Neural cell (in vitro differentiated cells): ENCODE measurements at regions not wholly inside any gene's neighbourhood (a gene's known extent, or its start where the extent isn't known, plus 50 kb on each side); places are given as distances from the start of the nearest gene placed in this dataset.

ENCODE experiments used
- CTCF ChIP-seq: fragments of 450-650 bp; IDR thresholded peaks from 2 replicates; pipeline ENCODE4 v1.5.1; 2014; ENCODE audit warnings: antibody characterized with exemption, mild to moderate bottlenecking, moderate library complexity; ENCODE audit not compliant: poor library complexity, severe bottlenecking
- POLR2AphosphoS5 ChIP-seq: IDR thresholded peaks from 2 replicates; pipeline ENCODE4 v1.6.1; 2012
- RAD21 ChIP-seq: fragments of 450-650 bp; conservative IDR thresholded peaks from 2 replicates; pipeline ENCODE4 v1.6.1; 2014; ENCODE audit warnings: antibody characterized with exemption, mild to moderate bottlenecking, moderate library complexity
- SMC3 ChIP-seq: fragments of 450-650 bp; conservative IDR thresholded peaks from 2 replicates; pipeline ENCODE4 v1.6.1; 2014; ENCODE audit warnings: antibody characterized with exemption, mild to moderate bottlenecking, moderate library complexity; ENCODE audit not compliant: poor library complexity
- TAF1 ChIP-seq: IDR thresholded peaks from 2 replicates; pipeline ENCODE4 v1.6.1; 2012; ENCODE audit warnings: low read depth

DNA sequence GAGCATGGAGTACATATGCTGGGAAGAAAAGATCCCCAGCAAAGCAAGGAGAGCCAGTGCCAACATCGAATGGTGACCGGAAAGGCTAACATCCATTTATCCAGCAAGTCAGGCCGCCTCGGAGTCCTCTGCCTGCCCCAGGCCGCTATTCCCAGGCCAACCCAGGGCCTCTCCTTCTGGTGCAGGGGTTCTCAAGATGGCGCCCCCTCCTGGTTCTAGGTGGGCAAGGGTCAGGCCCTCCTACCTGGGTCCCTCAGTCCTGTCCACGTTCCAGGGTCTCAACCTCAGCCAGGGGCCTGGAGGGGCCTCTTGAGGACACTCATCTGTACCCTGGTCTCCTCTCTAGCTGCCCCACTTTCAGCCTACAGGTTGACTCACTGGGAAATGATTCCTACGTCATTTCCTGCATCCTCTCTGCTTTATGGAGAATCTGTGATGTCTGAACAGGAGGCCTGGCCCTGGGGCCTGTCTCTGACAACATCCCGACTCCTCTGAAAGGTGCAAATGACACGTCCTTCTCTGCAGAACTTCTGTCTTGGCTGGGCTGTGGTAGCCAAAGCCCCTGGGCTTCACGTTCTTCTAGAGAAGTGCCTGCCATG lies 145.3 kb downstream of the PSMG1 start:
- no peak for TF ChIP-seq TAF1
- no peak for TF ChIP-seq CTCF
- TF ChIP-seq POLR2AphosphoS5 = no peak
- no peak for TF ChIP-seq RAD21
- no peak for TF ChIP-seq SMC3
